OCI-LY7 (cell line): ENCODE measurements at regions not wholly inside any gene's neighbourhood (a gene's known extent, or its start where the extent isn't known, plus 50 kb on each side); places are given as distances from the start of the nearest gene placed in this dataset.

Source experiments
- BruUV-seq: library from RNA; stranded (reverse); fragments of 400-500 nt; replicated peaks from 2 replicates; lab custom pipeline; 2021; lab: Mats Ljungman, UMichigan
- CTCF ChIA-PET: fragments of 300-600 bp; sonication (Branson Sonifier 250); formaldehyde crosslinking; loops from one replicate; lab custom pipeline; 2022; ENCODE audit warnings: antibody characterized with exemption; ENCODE audit not compliant: unreplicated experiment; lab: Charles Lee
- POLR2A ChIA-PET: fragments of 300-600 bp; sonication (Branson Sonifier 250); formaldehyde crosslinking; loops from one replicate; lab custom pipeline; 2022; ENCODE audit warnings: antibody characterized with exemption; lab: Charles Lee
- DNase-seq: peaks from one replicate; pipeline ENCODE4 v3.0.0-alpha.2; 2015; ENCODE audit warnings: low spot score
- H2AFZ ChIP-seq: fragments of 200-600 bp; sonication (generic), shearing (Covaris generic); 2 replicates; pipeline ENCODE4 v1.6.1; 2014; ENCODE audit warnings: mild to moderate bottlenecking, antibody characterized with exemption, low read length, moderate library complexity
- H3K27ac ChIP-seq: fragments of 200-600 bp; sonication (generic); 2 replicates; pipeline ENCODE4 v1.5.1; 2014; ENCODE audit warnings: mixed run types, low read depth, mild to moderate bottlenecking, moderate library complexity, low read length, inconsistent platforms; ENCODE audit not compliant: poor library complexity, severe bottlenecking
- H3K36me3 ChIP-seq: fragments of 200-600 bp; sonication (generic); 2 replicates; pipeline ENCODE4 v1.6.1; 2014; ENCODE audit warnings: mild to moderate bottlenecking, antibody characterized with exemption, low read length, moderate library complexity, mixed read lengths; ENCODE audit not compliant: insufficient read depth
- H3K4me1 ChIP-seq: fragments of 200-600 bp; sonication (generic); 2 replicates; pipeline ENCODE4 v1.5.1; 2014; ENCODE audit warnings: mild to moderate bottlenecking, low read length; ENCODE audit not compliant: insufficient read depth, poor library complexity, severe bottlenecking
- H3K4me2 ChIP-seq: fragments of 200-600 bp; sonication (generic); 2 replicates; pipeline ENCODE4 v1.6.1; 2014; ENCODE audit warnings: mild to moderate bottlenecking, low read length
- H3K4me3 ChIP-seq: fragments of 200-600 bp; sonication (generic); 2 replicates; pipeline ENCODE4 v1.5.1; 2014; ENCODE audit warnings: mild to moderate bottlenecking, low read depth, low read length; ENCODE audit not compliant: poor library complexity, severe bottlenecking
- H3K79me2 ChIP-seq: fragments of 200-600 bp; sonication (generic); 2 replicates; pipeline ENCODE4 v1.6.1; 2016; ENCODE audit warnings: low read depth, mild to moderate bottlenecking, low read length, moderate library complexity, mixed read lengths; ENCODE audit not compliant: insufficient read depth
- H3K9me2 ChIP-seq: fragments of 200-600 bp; sonication (generic); 2 replicates; pipeline ENCODE4 v1.6.1; 2016; ENCODE audit warnings: mild to moderate bottlenecking, low read length, mixed read lengths; ENCODE audit not compliant: insufficient read depth
- H3K9me3 ChIP-seq: fragments of 200-600 bp; sonication (generic); 2 replicates; pipeline ENCODE4 v1.6.1; 2014; ENCODE audit warnings: mild to moderate bottlenecking, mixed run types, low read length, mixed read lengths
- H4K20me1 ChIP-seq: fragments of 200-600 bp; sonication (generic); 2 replicates; pipeline ENCODE4 v1.6.1; 2014; ENCODE audit warnings: mild to moderate bottlenecking, antibody characterized with exemption, low read length, moderate library complexity, mixed read lengths; ENCODE audit not compliant: insufficient read depth
- CTCF ChIP-seq: fragments of 200-600 bp; sonication (generic); conservative IDR thresholded peaks from 2 replicates; pipeline ENCODE4 v1.5.1; 2014; ENCODE audit warnings: mild to moderate bottlenecking, antibody characterized with exemption, low read length, moderate library complexity, mixed read lengths
- EZH2phosphoT487 ChIP-seq: fragments of 200-600 bp; sonication (generic); IDR thresholded peaks from 2 replicates; pipeline ENCODE4 v1.6.1; 2018; ENCODE audit warnings: low read depth, borderline replicate concordance, mild to moderate bottlenecking, mixed run types, antibody characterized with exemption, low read length, moderate library complexity, mixed read lengths
- intact Hi-C: fragments of 100-400 bp; cut with micrococcal nuclease; formaldehyde crosslinking; loops from one replicate; pipeline ENCODE4 v1.10.0; 2022; ENCODE audit not compliant: unreplicated experiment

DNA sequence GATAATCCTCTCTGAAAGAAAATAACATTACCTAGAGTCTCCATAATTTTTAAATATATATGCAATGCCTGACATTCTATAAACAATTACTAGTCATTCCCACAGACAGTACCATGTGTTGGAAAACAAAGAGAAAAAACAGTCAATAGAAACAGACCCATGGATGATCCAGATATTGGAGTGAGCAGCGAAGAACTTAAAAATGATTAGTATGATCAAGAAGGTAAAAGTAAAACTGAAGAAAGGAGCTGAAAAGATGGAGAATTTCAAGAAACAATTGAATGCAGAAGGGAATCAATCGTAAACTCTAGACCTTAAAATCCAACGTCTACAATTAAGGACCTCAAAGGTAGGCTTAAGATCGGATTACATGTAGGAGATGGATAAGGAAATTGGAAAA lies 330.6 kb downstream of the SHANK2 start:
- Histone ChIP-seq H3K4me2 (no peak overlapping the region), H3K27ac (no peak overlapping the region), H3K79me2 (no peaks in the 10 kb centered on the region), H3K9me2 (no peaks in the 10 kb centered on the region), H2AFZ (no peak overlapping the region), H3K4me1 (no peaks in the 10 kb centered on the region), H4K20me1 (no peaks in the 10 kb centered on the region), H3K9me3 (no peaks in the 10 kb centered on the region), H3K4me3 (no peak overlapping the region), H3K36me3 (no peaks in the 10 kb centered on the region)
- POLR2A ChIA-PET: no interaction called here
- BruUV-seq: no TSS peak
- intact Hi-C loops: no loop called here
- TF ChIP-seq EZH2phosphoT487 (no peak), CTCF (no peak)
- peak; percentile 2 for DNase-seq
- CTCF ChIA-PET: no interaction called here

DNA sequence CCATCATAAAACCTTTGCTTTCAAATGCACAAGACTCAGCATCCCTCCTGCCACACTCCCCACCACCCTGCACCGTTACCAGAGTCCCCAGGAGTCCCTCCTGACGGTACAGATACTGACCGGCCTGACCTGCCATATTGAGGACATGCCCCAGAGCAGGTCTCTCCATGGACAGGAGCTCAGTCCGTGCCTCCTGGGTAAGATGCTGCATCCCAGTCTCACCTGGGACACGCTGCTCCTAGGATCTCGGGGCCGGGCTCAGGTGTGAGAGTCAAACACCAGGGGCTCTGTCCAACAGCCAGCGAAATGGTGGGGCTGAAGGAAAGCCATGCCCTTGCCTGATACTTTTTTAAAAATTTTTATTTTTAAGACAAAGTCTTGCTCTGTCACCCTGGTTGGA lies 328.3 kb downstream of the SHANK2 start:
- no peaks in the 10 kb centered on the region for H3K9me3 ChIP-seq
- ChIA-PET POLR2A (no interaction called here), CTCF (no interaction called here)

GRCh38 chr11:70925238-70925637 lies 327.1 kb downstream of the SHANK2 start:
- no TSS peak for BruUV-seq
- TF ChIP-seq CTCF (no peak), EZH2phosphoT487 (no peak)
- no peak for DNase-seq
- Histone ChIP-seq H3K79me2 (no peaks in the 10 kb centered on the region), H4K20me1 (no peaks in the 10 kb centered on the region), H2AFZ (no peak overlapping the region), H3K4me1 (no peaks in the 10 kb centered on the region), H3K4me2 (no peak overlapping the region), H3K27ac (no peak overlapping the region), H3K9me2 (no peaks in the 10 kb centered on the region), H3K9me3 (no peaks in the 10 kb centered on the region), H3K36me3 (no peaks in the 10 kb centered on the region), H3K4me3 (no peak overlapping the region)
- POLR2A ChIA-PET: no interaction called here
- intact Hi-C loops: no loop called here
- CTCF ChIA-PET: no interaction called here

More for the DNA sequence above, 328.3 kb downstream of the SHANK2 start:
- H3K79me2 ChIP-seq: no peaks in the 10 kb centered on the region
- H3K4me3 ChIP-seq: no peak overlapping the region
- TF ChIP-seq EZH2phosphoT487: no peak
- TF ChIP-seq CTCF: no peak
- H4K20me1 ChIP-seq: no peaks in the 10 kb centered on the region
- BruUV-seq: no TSS peak
- no peaks in the 10 kb centered on the region for H3K36me3 ChIP-seq
- no peak overlapping the region for H3K27ac ChIP-seq
- no peaks in the 10 kb centered on the region for H3K4me1 ChIP-seq
- no peak overlapping the region for H2AFZ ChIP-seq
- intact Hi-C loops: no loop called here
- H3K9me2 ChIP-seq: no peaks in the 10 kb centered on the region
- no peak overlapping the region for H3K4me2 ChIP-seq
- no peak for DNase-seq
